Middle frontal gyrus (tissue), 1 donor: ENCODE measurements at regions not wholly inside any gene's neighbourhood (a gene's known extent, or its start where the extent isn't known, plus 50 kb on each side); places are given as distances from the start of the nearest gene placed in this dataset.
"Not testable (repeated sequence)": the region's sequence is repeated elsewhere in the genome, so short reads cannot be mapped to it uniquely, and the experiment has no call there.

Experiments used
- DNase-seq: peaks from one replicate; pipeline ENCODE4 v3.0.0-alpha.2; 2015; ENCODE audit warnings: low spot score; ENCODE audit errors: extremely low spot score

DNA sequence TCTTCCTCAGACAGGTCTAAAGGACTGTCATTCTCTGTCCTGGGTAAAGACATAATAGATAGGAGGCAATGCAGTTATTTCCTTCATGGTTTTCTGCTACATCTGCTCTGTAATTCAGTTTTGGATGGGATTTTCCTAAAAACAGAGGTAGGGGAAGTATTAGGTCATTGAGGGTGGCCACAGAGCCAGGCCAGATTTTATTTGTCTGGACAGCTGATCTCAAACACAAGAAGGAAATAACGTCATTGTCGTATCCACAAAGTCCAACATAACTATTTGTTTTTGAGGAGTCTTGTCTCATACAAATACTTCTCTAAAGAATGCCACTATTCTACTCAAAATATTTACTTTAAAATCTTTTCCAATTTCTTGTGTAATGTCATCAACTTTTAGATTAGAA is 154.8 kb upstream of the MAP2 start:
- no peak for DNase-seq

- no peak for DNase-seq
Measured at GRCh38 chr2:209276000-209276399, 147.8 kb upstream of the MAP2 start.

DNA sequence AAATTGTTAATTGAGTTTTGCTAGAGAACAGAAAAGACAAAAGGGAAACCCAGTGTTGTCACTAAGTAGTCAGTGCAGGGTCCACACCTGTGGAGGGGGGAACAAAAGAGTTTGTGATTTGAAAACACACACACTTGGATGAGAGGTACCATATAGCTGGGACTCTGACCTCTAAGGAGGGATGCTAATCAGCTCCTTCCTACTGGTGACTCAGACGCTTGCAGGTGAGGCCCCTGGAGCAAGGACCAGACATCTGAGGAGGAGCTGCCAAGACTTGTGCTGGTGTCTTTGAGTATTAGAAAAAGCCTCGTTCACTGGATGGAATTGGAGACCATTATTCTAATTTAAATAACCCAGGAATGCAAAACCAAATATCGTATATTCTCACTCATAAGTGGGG is 146.4 kb upstream of the MAP2 start:
- no peak for DNase-seq

DNA sequence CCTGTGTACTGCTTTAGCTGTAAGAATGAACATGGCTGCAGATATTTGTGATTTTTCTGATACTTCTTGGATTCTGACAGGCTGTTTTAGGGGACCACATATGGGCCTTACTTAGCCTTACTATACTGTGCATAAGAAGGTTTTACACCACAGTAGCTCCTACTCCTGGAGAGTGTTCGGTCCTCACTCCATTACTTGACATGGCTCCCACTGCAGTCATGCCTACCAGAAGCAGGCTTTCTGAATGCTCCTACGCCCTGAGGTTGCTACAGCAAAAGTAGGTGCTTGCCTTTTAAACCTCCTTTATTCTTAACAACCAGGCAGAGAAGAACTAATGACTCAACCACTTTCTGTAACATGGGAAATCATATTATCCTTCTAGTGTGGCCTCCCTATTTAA is 125.2 kb upstream of the MAP2 start:
- no peak for DNase-seq

DNA sequence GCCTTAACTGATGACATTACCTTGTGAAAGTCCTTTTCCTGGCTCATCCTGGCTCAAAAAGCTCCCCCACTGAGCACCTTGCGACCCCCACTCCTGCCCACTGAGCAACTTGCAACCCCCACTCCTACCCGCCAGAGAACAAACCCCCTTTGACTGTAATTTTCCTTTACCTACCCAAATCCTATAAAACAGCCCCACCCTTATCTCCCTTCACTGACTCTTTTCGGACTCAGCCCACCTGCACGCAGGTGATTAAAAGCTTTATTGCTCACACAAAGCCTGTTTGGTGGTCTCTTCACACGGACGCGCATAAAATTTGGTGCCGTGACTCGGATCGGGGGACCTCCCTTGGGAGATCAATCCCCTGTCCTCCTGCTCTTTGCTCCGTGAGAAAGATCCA is 124.4 kb upstream of the MAP2 start:
- not testable (repeated sequence) for DNase-seq

GRCh38 chr2:209300766-209301165 is 123.1 kb upstream of the MAP2 start:
- not testable (repeated sequence) for DNase-seq

GRCh38 chr2:209305026-209305425 is 118.8 kb upstream of the MAP2 start:
- DNase-seq = no peak

DNA sequence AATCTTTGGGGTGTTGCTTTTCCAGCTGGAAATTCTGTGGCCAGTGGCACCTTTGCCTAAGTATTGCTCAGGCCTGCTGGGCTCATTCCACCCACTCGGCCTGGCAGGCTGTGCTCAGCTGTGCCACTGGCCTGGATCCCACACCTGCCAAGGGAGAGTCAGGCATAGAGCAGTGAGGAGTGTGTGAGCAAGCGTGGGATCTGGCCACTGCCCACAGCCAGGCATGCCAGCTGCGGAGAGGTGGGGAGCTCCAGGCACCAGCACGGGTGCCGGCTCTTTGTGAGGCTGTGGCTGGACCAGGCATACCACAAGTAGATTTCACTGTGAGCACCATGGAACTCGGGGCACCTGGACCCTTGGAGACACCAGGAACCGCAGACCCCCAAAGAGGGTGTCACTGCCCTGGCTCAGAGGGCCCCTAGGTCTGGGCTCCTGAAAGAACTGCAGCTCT is 118.1 kb upstream of the MAP2 start:
- DNase-seq = no peak

DNA sequence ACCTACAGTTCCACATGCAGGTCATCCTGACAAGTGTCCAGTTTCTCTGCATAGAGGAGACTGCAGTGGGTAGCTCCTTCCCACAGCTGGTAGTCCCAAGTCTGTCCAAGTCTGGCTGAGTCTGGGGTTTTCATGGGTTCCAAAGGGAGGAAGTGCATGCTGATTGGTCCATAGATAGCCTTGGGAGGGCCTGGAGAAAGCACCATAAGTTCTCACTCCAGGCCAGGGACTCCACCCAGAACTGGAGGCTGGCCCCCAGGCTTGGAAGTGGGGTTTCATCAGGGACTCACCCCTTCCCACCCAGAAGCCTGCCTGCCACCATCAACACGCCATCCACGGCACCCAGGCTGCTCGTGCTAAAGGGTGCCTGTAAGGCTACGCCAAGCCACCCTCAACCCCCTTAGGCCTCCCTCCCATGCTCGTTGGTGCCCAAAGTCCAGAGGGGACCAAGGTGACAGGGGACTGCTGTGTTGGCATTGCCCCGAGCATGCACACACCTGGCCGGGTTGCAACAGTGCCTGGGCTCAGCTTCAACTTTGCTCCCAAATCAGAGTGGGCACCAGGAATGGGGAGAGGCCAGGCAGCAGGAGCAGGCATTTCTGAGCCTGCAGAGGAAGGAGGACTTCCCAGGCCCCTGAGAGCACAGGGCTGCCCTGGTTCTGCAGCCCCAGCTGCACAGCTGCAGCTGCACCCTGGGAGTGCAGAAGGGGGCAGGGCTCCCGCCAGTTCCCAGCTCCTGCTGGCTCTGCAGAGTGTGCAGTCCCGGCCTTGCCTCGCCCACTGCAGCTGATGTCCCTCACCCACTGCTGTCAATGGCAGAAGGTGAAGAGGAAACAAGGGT is 116.5 kb upstream of the MAP2 start:
- no peak for DNase-seq

- no peak for DNase-seq
Measured at GRCh38 chr2:209308415-209308814, 115.4 kb upstream of the MAP2 start.

GRCh38 chr2:209311948-209312347 is 111.9 kb upstream of the MAP2 start:
- DNase-seq = no peak

DNA sequence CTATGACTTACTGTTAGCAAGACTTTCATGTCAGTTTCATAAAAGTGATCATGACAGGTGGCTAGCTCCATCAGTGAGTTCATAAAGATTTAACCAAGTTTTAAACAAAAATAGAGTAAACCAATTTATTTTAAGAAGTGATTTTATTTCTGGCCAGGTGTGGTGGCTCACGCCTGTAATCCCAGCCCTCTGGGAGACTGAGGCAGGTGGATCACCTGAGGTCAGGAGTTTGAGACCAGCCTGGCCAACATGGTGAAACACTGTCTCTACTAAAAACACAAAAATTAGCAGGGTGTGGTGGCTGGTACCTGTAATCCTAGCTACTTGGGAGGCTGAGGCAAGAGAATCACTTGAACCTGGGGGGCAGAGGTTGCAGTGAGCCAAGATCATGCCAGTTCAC is 111.4 kb upstream of the MAP2 start:
- DNase-seq = not testable (repeated sequence)

DNA sequence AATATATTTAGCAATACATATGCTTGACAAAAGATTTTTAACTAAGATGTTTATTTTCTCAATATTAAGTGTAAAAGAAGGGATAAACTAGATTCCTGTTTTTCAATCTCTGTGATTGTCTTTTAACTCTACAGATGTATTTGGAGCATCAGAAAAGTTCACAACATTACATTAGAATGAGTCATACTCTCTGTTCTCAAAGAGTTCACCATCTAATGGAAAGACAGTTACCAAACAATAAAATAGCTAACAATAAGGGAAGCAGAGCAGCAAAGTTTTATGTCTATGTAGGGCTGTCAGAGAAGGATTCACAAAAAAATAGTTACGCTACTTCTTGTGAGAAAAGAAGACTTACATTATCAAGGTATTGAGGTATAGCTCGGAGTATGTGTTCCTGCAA is 109.2 kb upstream of the MAP2 start:
- DNase-seq = no peak

- no peak for DNase-seq
Measured at GRCh38 chr2:209316141-209316540, 107.7 kb upstream of the MAP2 start.

- DNase-seq = no peak
Measured at GRCh38 chr2:209321076-209321475, 102.8 kb upstream of the MAP2 start.

DNA sequence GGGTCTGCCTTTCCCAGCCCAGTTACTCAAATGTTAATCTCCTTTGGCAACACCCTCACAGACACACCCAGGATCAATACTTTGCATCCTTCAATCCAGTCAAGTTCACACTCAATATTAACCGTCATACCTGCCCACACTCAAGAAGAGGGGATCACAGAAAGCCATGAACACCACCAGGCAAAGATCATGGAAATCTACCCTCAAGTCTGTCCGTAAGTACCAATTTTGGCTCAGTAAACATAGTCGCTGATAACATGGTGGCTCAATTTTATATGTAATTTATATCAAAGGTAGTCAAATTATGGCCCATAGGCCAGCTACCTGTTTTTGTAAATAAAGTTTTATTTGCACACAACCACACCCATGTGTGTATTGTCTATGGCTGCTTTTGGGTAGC is 102.3 kb upstream of the MAP2 start:
- no peak for DNase-seq

DNA sequence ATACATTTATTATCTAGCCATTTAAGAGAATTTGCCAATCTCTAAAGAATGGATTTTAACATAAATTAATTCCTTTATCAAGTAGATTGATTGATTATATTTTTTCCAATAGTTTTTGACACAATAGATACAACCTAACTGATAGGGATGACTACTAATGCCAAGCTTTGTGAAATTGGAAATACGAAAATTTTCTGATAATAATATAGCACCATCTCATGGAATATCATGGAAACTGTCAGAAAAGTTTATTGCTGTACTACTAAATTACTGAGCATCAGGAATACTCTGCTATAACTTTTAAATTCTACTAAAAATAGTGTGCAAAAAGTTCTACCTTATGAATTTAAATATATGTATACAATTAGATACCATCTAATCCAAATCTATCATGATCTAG is 101.8 kb upstream of the MAP2 start:
- no peak for DNase-seq

DNA sequence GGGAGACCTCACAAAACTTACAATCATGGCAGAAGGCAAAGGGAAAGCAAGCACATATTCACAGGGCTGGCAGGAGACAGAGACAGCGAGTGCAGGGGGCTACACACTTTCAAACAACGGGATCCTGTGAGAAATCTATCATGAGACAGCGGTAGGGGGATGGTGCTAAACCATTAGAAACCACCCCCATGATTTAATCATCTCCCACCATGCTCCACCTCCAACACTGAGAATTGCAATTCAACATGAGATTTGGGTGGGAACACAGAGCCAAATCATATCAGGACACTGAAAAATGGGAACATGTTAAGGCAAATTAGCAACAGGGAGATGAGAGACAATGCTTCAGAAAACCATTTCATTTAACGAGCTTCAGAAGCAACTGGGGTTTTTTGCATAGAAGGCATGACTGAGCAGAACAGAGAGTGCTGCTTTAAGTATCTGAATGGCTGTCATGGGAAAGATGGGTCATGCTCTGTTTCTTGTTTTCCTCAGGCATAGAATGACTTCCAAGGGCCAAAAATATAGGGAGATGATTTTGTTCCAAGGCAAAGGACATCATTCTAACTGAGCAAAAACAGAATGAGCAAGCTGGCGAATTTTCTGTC is 100.8 kb upstream of the MAP2 start:
- DNase-seq = no peak

GRCh38 chr2:209323738-209324137 is 100.1 kb upstream of the MAP2 start:
- no peak for DNase-seq

DNA sequence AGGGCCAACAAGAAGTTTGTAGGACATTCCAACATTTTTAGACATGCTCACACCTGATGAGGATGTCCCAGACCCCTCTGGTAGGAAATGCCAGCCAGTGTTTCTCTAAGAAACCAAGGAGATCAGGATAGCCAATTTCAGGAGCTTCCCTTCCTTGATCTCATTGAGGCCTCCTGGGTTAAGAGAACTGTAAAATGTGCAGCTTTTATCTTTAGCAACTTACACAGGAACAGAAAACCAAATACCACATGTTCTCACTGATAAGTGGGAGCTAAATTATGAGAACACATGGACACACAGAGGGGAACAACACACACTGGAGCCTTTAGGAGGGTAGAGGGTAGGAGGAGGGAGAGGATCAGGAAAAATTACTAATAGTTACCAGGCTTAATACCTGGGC is 99.6 kb upstream of the MAP2 start:
- DNase-seq = no peak

- no peak for DNase-seq
Measured at GRCh38 chr2:209331291-209331844, 92.5 kb upstream of the MAP2 start.

- peak; percentile 43 for DNase-seq
Measured at GRCh38 chr2:209334188-209335017, 89.4 kb upstream of the MAP2 start.
